HG03469 (cell line): ENCODE measurements at regions not wholly inside any gene's neighbourhood (a gene's known extent, or its start where the extent isn't known, plus 50 kb on each side); places are given as distances from the start of the nearest gene placed in this dataset.

Source experiments
- ATAC-seq: cut with Tn5 transposase; IDR thresholded peaks from one replicate; pipeline ENCODE4 v1.9.1; 2021; ENCODE audit warnings: mild to moderate bottlenecking, moderate library complexity, moderate number of reproducible peaks; ENCODE audit not compliant: unreplicated experiment

DNA sequence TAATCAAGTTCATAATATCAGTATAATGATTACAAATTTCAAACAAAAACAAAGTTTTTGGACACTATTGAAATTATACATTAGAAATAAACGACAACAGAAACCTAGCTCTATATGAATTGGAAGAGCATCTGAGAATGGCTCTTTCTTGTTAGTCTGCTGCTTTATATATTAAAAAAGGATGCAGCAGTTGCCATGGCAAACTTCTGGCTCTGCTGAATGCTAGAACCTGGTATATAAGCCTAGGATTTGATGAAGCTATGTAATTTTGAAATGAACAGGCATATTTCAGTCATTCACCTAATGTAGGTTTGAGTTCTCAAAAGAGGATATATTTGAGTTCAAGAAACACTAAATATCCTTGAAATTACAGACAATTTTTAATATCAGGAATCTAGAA lies 252.7 kb upstream of the KCNMB2 start:
- no peak for ATAC-seq

GRCh38 chr3:178284181-178284580 lies 252.1 kb upstream of the KCNMB2 start:
- no peak for ATAC-seq

DNA sequence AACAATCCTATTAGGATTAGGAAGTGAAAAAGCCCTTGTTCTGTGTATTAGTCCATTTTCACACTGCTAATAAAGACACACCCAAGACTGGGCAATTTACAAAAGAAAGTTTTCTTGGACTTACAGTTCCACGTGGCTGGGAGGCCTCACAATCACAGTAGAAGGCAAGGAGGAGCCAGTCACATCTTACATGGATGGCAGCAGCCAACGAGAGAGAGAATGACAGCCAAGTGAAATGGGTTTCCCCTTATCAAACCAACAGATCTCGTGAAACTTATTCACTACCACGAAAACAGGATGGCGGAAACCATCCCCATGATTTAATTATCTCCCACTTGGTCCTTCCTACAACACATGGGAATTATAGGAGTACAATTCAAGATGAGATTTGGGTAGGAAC lies 248.2 kb upstream of the KCNMB2 start:
- ATAC-seq, result no peak

DNA sequence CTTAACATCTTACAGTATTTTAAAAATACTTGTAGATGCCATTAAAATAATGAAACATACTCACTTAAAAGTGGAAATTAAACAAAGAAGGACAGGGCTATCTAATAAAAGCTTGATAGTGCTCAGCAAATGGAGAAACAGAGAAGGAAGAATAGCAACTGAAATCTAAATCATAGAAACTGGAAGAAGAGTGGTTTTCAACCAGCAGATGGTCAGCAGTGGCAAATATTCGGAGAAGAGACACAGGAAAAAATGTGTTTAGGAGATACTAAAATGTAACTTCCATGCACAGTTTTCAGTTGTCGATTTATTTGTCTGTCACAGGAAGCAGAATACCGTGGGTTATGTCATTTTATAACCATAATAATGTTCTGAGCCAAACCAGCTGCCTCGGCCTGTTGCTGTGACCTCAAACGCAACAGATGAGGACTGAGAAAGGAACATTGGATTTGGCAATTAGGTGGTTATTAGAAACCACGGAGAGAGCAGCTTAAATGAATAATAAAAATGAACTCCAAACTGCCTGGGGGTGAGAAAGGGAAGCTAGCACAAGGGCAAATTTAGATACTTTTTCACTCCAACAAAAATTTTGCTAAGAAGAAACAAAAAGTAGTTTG lies 246.6 kb upstream of the KCNMB2 start:
- ATAC-seq, result no peak

DNA sequence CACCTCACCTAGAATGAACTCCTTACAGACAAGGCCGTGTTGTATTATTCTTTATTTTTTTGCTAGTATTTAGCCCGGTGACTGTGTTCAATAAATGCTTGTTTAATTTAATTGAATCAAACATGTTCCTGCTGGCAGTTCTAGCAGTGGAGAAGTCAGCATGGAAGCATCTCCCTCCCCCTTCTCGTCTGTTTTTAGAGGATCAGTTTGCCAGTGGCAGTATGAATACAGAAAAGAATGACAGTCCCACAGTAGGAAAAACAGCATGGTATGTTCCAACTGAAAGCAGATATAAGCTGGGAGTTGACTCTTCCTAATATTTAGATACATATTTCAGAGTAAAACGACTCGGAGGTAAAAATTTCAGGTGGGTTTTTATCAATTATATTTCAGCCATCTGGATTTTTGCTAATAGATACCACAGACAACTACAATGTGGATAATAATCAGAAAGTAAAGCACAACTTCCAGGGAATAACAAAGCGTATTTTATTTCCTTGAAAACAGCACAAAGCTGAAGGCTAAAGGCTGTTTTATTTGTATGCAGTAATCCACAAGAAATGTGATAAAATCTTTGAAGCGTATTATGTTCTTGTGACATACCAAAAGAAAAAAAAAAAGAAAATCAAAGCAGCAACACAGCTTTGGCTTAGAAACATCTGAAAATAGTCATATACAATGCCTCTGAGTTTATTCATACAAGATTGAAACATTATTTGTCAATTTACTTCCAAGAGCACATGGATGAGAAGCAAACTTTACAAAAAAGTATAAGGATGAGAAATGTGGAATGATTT lies 244.5 kb upstream of the KCNMB2 start:
- no peak for ATAC-seq

- no peak for ATAC-seq
These were observed 240.8 kb upstream of the KCNMB2 start for GRCh38 chr3:178295292-178295912.

GRCh38 chr3:178297199-178297598 lies 239.0 kb upstream of the KCNMB2 start:
- ATAC-seq, result no peak

GRCh38 chr3:178297740-178298139 lies 238.5 kb upstream of the KCNMB2 start:
- no peak for ATAC-seq

DNA sequence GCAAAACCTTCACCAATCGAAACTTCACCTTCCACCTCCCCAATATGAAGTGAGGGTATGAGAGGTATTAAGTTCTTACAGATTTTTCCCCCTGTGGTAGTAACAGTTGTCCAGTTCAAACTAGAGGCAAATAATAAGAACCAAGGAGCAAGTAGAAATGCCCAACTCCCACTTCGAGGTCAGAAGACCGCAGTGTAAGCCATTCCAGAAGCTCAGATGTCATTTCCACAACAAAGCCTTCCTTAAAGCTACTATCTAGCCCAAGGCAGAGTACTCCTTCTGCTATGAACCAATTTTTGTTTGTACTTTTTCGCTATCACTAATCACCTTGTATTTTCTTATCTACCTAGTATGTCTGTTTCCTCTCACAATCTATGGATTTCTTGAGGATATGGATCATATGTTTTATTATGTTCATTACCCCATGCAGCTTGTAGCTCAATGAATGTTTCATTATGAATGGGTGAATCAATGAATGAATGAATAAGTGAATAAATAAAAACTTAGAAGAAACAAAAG lies 235.7 kb upstream of the KCNMB2 start:
- ATAC-seq, result no peak

DNA sequence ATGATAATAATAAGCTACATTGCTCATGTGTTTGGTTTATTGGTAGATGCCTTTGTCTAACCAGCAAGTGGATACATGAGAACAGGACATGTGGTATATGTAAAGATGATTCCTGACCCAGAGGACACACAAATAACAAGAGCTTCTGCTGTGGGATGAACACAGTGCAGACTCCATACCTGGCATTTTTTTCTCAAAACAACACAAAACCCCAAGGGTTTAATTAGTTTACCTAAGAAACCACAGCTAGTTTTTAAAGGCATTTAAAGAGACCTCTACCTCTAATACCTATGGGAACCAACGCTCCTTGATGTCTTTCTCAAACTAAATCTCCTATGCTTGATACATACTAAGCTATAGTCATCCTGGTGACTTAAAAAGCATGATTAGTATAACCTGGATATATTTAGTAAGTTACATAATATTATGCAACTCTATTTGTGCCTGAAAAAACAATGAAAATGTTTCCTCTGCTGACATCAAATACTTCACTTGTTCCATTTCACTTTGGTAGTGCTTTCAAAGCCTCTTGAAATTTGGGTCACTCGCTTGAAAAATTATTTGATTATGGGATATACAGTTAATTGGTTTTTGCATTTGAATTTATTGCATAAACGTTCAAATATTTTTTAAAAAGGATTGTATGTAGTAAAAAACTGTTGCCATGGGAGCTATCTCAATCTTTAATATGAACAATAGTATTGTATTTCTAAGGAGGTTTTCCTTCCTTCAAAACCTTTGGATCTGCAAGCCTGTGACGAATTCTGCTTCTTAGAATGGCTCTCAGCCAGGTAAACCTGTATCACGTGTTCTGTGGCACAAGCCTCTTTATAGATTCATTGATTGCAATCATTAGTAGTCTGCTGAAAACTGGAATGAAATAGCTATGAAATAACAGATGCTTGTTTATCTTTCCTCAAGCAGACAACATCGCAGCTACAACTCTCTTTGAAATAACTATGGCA lies 233.0 kb upstream of the KCNMB2 start:
- no peak for ATAC-seq

DNA sequence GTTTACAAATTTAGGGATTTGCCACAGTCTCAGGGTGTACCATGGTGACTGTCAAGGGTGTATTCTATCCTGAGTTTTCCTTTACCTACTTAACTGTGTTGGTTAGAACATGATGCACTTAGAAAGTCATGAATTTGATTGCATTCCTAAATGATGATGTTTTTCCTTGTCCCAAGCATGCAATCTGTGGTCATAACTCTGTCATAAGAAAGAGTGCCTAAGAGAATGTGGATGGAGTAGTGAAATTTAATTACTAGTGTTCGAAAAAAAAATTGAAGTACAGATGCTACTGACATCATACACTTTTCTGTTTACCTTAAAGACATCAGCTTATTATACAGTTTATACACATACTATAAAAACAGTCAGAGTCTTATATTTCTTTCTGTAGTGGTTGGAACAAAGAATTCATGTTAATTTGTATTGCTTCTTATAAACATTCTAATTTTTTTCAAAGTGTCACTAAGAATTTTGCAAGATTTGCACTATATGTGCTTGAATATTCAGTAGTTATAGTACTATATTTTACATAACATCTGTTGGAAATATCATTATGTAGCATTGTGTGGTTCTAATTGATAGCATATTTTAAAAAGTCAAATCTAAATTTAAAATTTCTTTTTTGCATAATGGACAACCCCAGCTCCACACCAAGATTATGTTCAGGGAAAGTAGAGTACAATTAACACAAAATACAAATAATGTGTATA lies 231.3 kb upstream of the KCNMB2 start:
- no peak for ATAC-seq

DNA sequence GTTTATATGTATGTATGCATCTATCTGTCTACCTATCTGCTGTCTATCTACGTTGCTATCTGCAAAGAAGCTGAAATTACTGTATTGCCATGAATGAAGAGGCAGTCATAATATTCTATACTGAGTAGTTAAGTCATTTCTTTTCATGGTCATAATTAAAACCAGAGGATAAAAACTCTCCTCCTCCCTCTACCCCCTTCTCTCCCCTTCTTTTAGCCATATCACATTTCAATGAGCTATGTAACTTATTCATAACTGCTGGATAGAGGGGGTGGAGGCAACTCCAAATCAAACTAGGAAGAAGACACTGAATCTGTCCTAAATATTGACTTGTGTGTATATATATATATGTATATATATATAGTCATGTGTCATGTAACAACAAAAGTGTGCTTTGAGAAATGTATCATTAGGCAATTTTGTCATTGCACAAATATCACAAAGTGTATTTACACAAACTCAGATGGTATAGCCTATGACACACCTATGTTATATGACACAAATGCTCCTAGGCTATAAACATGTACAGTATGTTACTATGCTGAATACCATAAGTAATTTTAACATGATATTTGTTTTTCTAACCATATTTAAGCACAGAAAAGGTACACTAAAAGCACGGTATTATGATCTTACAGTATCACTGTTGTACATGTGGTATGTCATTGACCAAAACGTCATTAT lies 229.7 kb upstream of the KCNMB2 start:
- no peak for ATAC-seq

GRCh38 chr3:178308771-178309170 lies 227.5 kb upstream of the KCNMB2 start:
- ATAC-seq, result no peak

DNA sequence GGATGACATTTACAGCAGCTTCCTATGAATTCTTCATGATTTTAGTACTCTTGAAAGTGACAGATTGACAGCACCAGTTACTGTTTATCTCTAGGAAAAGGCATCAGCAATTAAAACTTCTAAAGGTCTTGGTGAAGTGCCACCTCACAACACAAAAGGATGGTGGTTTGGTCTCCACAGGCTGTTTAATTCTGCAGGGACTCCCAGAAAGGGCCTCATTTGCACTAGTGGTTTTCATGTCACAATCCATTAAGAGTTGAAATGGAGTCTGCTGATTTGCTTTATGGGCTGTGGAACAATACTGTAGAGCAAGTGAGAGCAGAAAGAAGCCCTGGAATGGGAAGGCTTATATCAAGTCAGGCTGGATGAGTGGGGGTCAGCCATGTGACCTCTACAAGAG lies 225.3 kb upstream of the KCNMB2 start:
- ATAC-seq, result no peak

DNA sequence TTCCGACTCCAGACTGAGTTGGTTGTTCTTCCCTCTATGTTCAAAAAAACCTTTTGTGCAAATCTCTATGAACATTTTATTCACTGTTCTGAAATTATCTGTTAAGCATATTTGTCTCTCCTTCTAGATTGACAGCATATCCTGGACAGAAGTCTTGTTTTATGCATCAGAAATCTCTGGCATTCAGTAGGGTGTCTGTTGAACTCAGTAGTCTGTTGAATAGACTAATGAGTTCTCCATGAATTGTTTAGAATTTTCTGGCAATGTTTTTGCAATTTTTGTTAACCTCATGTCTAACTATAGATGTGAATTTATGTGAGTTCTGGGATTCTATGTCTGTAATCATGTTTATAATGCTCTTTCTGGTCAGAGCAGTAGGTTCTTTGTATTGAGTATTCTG lies 222.5 kb upstream of the KCNMB2 start:
- ATAC-seq, result no peak

GRCh38 chr3:178318340-178318739 lies 217.9 kb upstream of the KCNMB2 start:
- no peak for ATAC-seq

DNA sequence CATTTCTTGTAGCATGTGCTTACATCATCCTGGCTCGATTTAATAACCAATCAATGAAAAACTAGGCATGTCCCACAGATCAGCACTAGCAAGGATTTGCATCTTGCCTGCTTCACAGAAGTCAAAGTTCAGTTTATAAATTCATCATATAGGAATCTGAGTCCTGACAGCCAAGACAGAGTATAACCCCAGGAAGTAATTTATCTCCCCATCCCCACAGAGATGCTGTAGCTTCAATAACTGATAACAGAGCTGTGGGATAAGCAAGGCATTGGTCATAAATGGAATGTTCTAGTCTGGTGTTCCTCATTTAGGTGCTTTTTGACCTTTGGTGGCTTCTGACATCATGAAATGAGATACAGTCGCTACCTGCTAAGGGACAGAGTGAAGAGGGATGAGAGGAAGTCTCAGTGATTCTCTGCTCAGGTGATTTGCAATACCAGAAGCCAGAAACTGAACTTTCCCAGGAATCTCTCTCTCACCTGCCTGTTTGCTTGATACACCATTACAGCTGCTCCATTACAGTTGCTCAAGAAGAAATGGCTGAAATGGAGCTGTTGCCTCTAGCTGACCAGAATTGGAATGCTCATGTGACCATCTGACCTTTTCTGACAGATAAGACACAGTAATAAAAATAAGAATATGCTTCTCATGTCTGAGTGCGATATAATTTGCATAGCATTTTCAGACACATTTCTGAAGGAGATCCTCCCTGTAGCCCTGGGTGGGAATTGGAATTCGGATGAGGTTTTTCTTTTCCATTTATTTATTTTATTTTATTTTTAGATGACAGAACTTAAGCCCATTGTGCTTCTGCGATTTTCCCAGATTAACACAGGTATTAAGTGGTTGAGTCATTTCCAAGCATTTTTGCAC lies 217.1 kb upstream of the KCNMB2 start:
- ATAC-seq, result no peak

- no peak for ATAC-seq
These were observed 215.5 kb upstream of the KCNMB2 start for GRCh38 chr3:178320456-178321351.
